ENCODE measurements at regions not wholly inside any gene's neighbourhood (a gene's known extent, or its start where the extent isn't known, plus 50 kb on each side); places are given as distances from the start of the nearest gene placed in this dataset.
A peak's percentile ranks its signal among the peaks of the same experiment; 100 is the strongest.

- intact Hi-C loops (cut with micrococcal nuclease; ENCODE audit: unreplicated experiment) = no loop called here
- DNase-seq (ENCODE audit: low read depth, low spot score) (peak; percentile 2), FAIRE-seq (no peak), ATAC-seq (peak; percentile 29)
- Histone ChIP-seq H3K9me3 (replicated peaks; ENCODE audit: control insufficient read depth, insufficient read depth, low read length) (no peaks in the 10 kb centered on the region), H3K4me2 (ENCODE audit: control insufficient read depth, insufficient read depth) (peak overlapping the region; percentile 83; the same call in 1 of the 2 replicates), H2AFZ (ENCODE audit: control insufficient read depth, low read depth, low read length) (no peak overlapping the region), H3K27me3 (replicated peaks in 1 of 2; ENCODE audit: control insufficient read depth in 2 of 2, insufficient read depth in 2 of 2, low read length in 1 of 2) (no peaks in the 10 kb centered on the region), H3K79me2 (ENCODE audit: control insufficient read depth, insufficient read depth, low read length) (no peaks in the 10 kb centered on the region), H3K9ac (ENCODE audit: control insufficient read depth, insufficient read depth, low read length) (peak overlapping the region; percentile 73), H3K4me3 (peak overlapping the region; percentile 52; the same call in 1 of the 2 replicates), H3K4me1 (ENCODE audit: control insufficient read depth, insufficient read depth, low read length) (no peaks in the 10 kb centered on the region), H3K36me3 (ENCODE audit: control insufficient read depth in 2 of 2, insufficient read depth in 2 of 2, low read length in 1 of 2) (no peaks in the 10 kb centered on the region), H4K20me1 (ENCODE audit: control insufficient read depth, insufficient read depth) (no peaks in the 10 kb centered on the region), H3K27ac (ENCODE audit: control insufficient read depth, insufficient read depth) (peak overlapping the region; percentile 88)
- ChIA-PET CTCF (interaction anchor here (0.5 to 5.9 kb wide), 12 partner anchors 11 to 555 kb away, joined by 3 to 47 read pairs (median 5); no protein-coding TSS in a partner anchor), POLR2A (interaction anchor here (1.1 to 3.1 kb wide), 2 partner anchors 14 to 208 kb away, joined by 3 to 15 read pairs; no protein-coding TSS in a partner anchor), SMC1A (ENCODE audit: uncharacterized antibody, unreplicated experiment) (interaction anchor here (0.7 to 9.7 kb wide), 12 partner anchors 11 to 526 kb away, joined by 3 to 89 read pairs (median 6); no protein-coding TSS in a partner anchor), RAD21 (ENCODE audit: unreplicated experiment) (interaction anchor here (1.0 to 6.1 kb wide), 7 partner anchors 14 to 526 kb away, joined by 3 to 48 read pairs (median 5); no protein-coding TSS in a partner anchor)
- no TSS peak for BruUV-seq (replicated peaks)
- in situ Hi-C loops (cut with MboI) = no loop called here
- WGBS (ENCODE audit: insufficient coverage, insufficient replicate concordance, low lambda C conversion rate, missing lambda C conversion rate) = 6% methylated on average over 5 of the region's 5 CpGs
- TF ChIP-seq RAD21 (IDR thresholded peaks at IDR 0.05; ENCODE audit: insufficient read depth, low read depth, low read length) (peak; percentile 54), GABPA (IDR thresholded peaks at IDR 0.05; ENCODE audit: low read depth) (no peak), CTCF (IDR thresholded peaks at IDR 0.05 in 2 of 3, conservative IDR thresholded peaks at IDR 0.05 in 1 of 3; ENCODE audit: control insufficient read depth in 2 of 3, extremely low read depth in 1 of 3, insufficient read depth in 1 of 3, low read depth in 3 of 3, low read length in 3 of 3) (peak; percentile 23 to 40 (median 35); a peak in 5 of 6 replicates)
Observed at GRCh38 chrX:13472975-13473374, 96.4 kb upstream of the EGFL6 start.

- Histone ChIP-seq H3K4me3 (no peak overlapping the region), H2AFZ (ENCODE audit: control insufficient read depth, low read depth, low read length) (peak overlapping the region; percentile 15; the same call in 1 of the 2 replicates), H3K4me2 (ENCODE audit: control insufficient read depth, insufficient read depth) (no peak overlapping the region), H3K4me1 (ENCODE audit: control insufficient read depth, insufficient read depth, low read length) (no peaks in the 10 kb centered on the region), H3K27me3 (replicated peaks in 1 of 2; ENCODE audit: control insufficient read depth in 2 of 2, insufficient read depth in 2 of 2, low read length in 1 of 2) (no peaks in the 10 kb centered on the region), H3K9ac (ENCODE audit: control insufficient read depth, insufficient read depth, low read length) (no peak overlapping the region), H4K20me1 (ENCODE audit: control insufficient read depth, insufficient read depth) (no peaks in the 10 kb centered on the region), H3K79me2 (ENCODE audit: control insufficient read depth, insufficient read depth, low read length) (no peaks in the 10 kb centered on the region), H3K36me3 (ENCODE audit: control insufficient read depth in 2 of 2, insufficient read depth in 2 of 2, low read length in 1 of 2) (no peaks in the 10 kb centered on the region), H3K27ac (ENCODE audit: control insufficient read depth, insufficient read depth) (no peak overlapping the region), H3K9me3 (replicated peaks; ENCODE audit: control insufficient read depth, insufficient read depth, low read length) (no peaks in the 10 kb centered on the region)
- SMC1A ChIA-PET (ENCODE audit: uncharacterized antibody, unreplicated experiment) = interaction anchor here (0.7 to 9.7 kb wide), 5 partner anchors 18 to 525 kb away, joined by 3 to 89 read pairs (median 4); no protein-coding TSS in a partner anchor
- ATAC-seq = no peak
- 0 out of 2 replicates have a peak, but pooled peaks have one; percentile 1 for TF ChIP-seq RAD21 (IDR thresholded peaks at IDR 0.05; ENCODE audit: insufficient read depth, low read depth, low read length)
- TF ChIP-seq ZNF622 (IDR thresholded peaks at IDR 0.05) = no peak
- TF ChIP-seq NR2C2 (IDR thresholded peaks at IDR 0.05; ENCODE audit: borderline replicate concordance, control insufficient read depth, insufficient read length, low read depth) = no peak
- no peak for FAIRE-seq
- CTCF ChIA-PET = interaction anchor here (1.8 to 5.9 kb wide), 3 partner anchors 16 to 216 kb away, joined by 5 to 47 read pairs (median 23); no protein-coding TSS in a partner anchor
- in situ Hi-C loops (cut with MboI) = no loop called here
- DNase-seq (ENCODE audit: low read depth, low spot score) = no peak
- intact Hi-C loops (cut with micrococcal nuclease; ENCODE audit: unreplicated experiment) = no loop called here
- 51% methylated on average over 3 of the region's 3 CpGs for WGBS (ENCODE audit: insufficient coverage, insufficient replicate concordance, low lambda C conversion rate, missing lambda C conversion rate)
- no TSS peak for BruUV-seq (replicated peaks)
- RAD21 ChIA-PET (ENCODE audit: unreplicated experiment) = interaction anchor here (2.0 to 6.1 kb wide), 2 partner anchors 16 to 216 kb away, joined by 10 to 48 read pairs; no protein-coding TSS in a partner anchor
- POLR2A ChIA-PET = no interaction called here
Observed at GRCh38 chrX:13471269-13471668, 98.1 kb upstream of the EGFL6 start.
